ENCODE measurements at regions not wholly inside any gene's neighbourhood (a gene's known extent, or its start where the extent isn't known, plus 50 kb on each side); places are given as distances from the start of the nearest gene placed in this dataset.

GRCh38 chr10:44467900-44468299 is 83.0 kb upstream of the CXCL12 start:
- no peaks in the 10 kb centered on the region for H3K9me3 ChIP-seq
- H3K36me3 ChIP-seq (ENCODE audit: low read depth), result no peaks in the 10 kb centered on the region
- ATAC-seq (no peak), DNase-seq (no peak)
- no peak overlapping the region for H3K4me3 ChIP-seq
- intact Hi-C loops (cut with DNase I, micrococcal nuclease), result no loop called here
- no peak for TF ChIP-seq CTCF (IDR thresholded peaks at IDR 0.05)
- no peaks in the 10 kb centered on the region for H3K4me1 ChIP-seq (ENCODE audit: low read depth)

DNA sequence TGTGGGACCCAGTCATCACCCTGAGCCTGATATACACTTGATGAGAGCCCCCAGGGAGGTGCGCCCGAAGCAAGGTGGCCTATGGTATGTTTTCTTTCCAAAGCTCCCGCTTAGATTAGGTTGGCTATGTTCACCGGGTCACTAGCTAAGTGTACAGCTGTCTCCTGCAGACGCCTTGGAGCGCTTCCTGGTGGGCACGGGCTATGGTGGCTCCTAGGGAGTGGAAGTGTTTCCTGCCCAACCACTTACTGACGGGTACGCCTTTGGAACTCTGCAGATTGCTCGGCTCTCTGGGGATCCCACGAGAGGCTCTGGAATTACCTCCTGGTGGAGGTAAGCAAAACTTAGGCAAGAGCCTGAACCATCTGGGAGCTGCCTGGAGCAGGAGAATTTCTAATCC is 83.6 kb upstream of the CXCL12 start:
- H3K36me3 ChIP-seq (ENCODE audit: low read depth), result no peaks in the 10 kb centered on the region
- no peak overlapping the region for H3K4me3 ChIP-seq
- ATAC-seq (no peak), DNase-seq (no peak)
- TF ChIP-seq CTCF (IDR thresholded peaks at IDR 0.05), result no peak
- intact Hi-C loops (cut with DNase I, micrococcal nuclease), result no loop called here
- H3K9me3 ChIP-seq, result no peaks in the 10 kb centered on the region
- no peaks in the 10 kb centered on the region for H3K4me1 ChIP-seq (ENCODE audit: low read depth)

DNA sequence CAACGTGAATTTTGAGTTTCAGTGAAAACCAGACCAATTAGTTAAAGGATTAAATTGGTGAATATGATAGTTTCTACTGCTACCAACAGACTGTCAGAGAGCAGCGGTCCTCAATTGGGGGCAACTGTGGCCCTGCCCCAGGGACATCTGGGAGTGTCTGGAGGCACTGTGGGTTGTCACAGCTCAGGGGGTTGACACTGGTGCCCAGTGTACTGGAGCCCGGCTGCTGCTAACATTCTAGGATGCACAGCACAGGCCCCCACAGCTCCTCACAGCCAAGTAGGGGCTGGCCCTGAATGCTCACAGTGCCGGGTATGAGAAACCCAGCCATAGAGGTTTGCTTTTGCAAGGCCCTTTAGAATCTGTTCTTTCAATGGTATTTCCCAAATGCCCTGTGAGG is 84.1 kb upstream of the CXCL12 start:
- no peak overlapping the region for H3K4me3 ChIP-seq
- no peak for TF ChIP-seq CTCF (IDR thresholded peaks at IDR 0.05)
- no peaks in the 10 kb centered on the region for H3K36me3 ChIP-seq (ENCODE audit: low read depth)
- H3K9me3 ChIP-seq, result no peaks in the 10 kb centered on the region
- H3K4me1 ChIP-seq (ENCODE audit: low read depth), result no peaks in the 10 kb centered on the region
- no peak for ATAC-seq
- no peak for DNase-seq
- intact Hi-C loops (cut with DNase I, micrococcal nuclease), result no loop called here

DNA sequence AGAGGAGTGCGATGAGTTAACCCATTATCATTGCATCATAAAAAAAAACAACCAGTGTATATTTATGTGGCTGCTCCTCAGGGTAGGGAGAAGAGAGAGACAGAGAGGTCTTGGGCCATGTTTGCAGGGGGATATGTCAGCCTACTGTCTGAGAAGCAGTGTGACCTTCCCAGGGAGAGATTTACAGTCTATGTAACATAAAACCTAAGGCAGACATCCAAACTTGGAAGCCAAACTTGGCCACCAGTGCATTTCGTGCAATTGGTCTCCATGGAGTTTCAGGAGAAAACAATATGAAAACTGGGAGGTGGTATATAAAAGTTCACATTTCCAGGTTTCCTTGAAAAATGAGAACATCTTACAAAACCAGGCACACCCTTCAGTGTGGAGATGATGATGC is 85.9 kb upstream of the CXCL12 start:
- Histone ChIP-seq H3K4me3 (no peak overlapping the region), H3K36me3 (ENCODE audit: low read depth) (no peaks in the 10 kb centered on the region), H3K4me1 (ENCODE audit: low read depth) (no peaks in the 10 kb centered on the region), H3K9me3 (no peaks in the 10 kb centered on the region)
- no peak for ATAC-seq
- intact Hi-C loops (cut with DNase I, micrococcal nuclease), result no loop called here
- no peak for TF ChIP-seq CTCF (IDR thresholded peaks at IDR 0.05)
- no peak for DNase-seq

DNA sequence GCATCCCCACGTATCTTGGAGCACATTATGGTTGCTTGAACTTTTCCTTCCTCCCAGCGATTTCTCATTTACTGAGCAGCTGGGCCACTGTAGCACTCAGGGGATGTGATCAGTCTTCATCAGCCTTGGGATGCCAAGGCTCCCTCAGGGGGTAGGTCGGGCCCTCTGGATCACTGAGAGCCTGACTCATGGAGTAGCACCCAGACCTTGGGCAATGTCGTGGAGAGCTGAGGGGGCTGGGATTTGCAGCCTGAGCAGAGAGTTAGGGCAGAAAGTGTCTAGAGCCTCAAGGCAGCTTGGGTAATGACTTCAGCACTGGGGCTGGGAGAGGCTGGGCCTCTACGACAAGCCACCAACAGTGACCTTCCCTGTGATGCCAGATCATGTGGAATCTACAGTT is 86.5 kb upstream of the CXCL12 start:
- Histone ChIP-seq H3K4me1 (ENCODE audit: low read depth) (no peaks in the 10 kb centered on the region), H3K36me3 (ENCODE audit: low read depth) (no peaks in the 10 kb centered on the region), H3K4me3 (no peak overlapping the region), H3K9me3 (no peaks in the 10 kb centered on the region)
- ATAC-seq (no peak), DNase-seq (no peak)
- intact Hi-C loops (cut with DNase I, micrococcal nuclease), result no loop called here
- no peak for TF ChIP-seq CTCF (IDR thresholded peaks at IDR 0.05)

DNA sequence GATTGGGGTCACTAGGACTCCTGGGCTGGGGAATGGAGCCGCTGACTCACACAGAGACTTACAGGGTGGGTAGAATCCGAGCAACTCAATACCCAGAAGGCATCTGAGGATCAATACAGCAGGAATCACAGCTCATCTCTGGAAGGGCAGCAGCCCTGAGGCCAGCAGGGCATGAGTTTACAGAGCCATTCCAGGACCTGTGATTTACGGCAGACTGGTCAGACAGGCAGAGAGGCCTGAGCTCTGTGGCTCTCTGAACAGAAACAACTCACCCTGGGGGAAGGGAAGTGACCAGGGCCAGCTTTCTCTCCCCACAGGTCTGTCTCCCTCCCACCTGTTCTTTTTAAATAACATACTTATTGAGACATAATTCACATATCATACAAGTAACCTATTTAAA is 88.2 kb upstream of the CXCL12 start:
- no peak for DNase-seq
- H3K9me3 ChIP-seq, result no peaks in the 10 kb centered on the region
- H3K4me3 ChIP-seq, result no peak overlapping the region
- H3K4me1 ChIP-seq (ENCODE audit: low read depth), result no peaks in the 10 kb centered on the region
- intact Hi-C loops (cut with DNase I, micrococcal nuclease), result no loop called here
- ATAC-seq, result no peak
- H3K36me3 ChIP-seq (ENCODE audit: low read depth), result no peaks in the 10 kb centered on the region
- no peak for TF ChIP-seq CTCF (IDR thresholded peaks at IDR 0.05)

Data from mucosa of descending colon (tissue), 3 donors.